Glutamatergic neuron (in vitro differentiated cells): ENCODE measurements at regions not wholly inside any gene's neighbourhood (a gene's known extent, or its start where the extent isn't known, plus 50 kb on each side); places are given as distances from the start of the nearest gene placed in this dataset.

ENCODE experiments used
- DNase-seq: peaks from one replicate; pipeline ENCODE4 v3.0.0; 2022
- H3K27ac Mint-ChIP-seq: one replicate; pipeline ENCODE4 v1.8.0; 2020; ENCODE audit warnings: mild to moderate bottlenecking, mixed read lengths, inconsistent platforms; ENCODE audit not compliant: unreplicated experiment
- H3K27me3 Mint-ChIP-seq: one replicate; pipeline ENCODE4 v1.8.0; 2020; ENCODE audit warnings: mild to moderate bottlenecking, moderate library complexity, mixed read lengths, inconsistent platforms; ENCODE audit not compliant: unreplicated experiment
- H3K36me3 Mint-ChIP-seq: one replicate; pipeline ENCODE4 v1.8.0; 2020; ENCODE audit warnings: mild to moderate bottlenecking, mixed read lengths, inconsistent platforms; ENCODE audit not compliant: unreplicated experiment
- H3K4me1 Mint-ChIP-seq: one replicate; pipeline ENCODE4 v1.8.0; 2020; ENCODE audit warnings: mild to moderate bottlenecking, low read depth, mixed read lengths, inconsistent platforms; ENCODE audit not compliant: unreplicated experiment
- H3K4me3 Mint-ChIP-seq: one replicate; pipeline ENCODE4 v1.8.0; 2020; ENCODE audit warnings: mild to moderate bottlenecking, mixed read lengths, inconsistent platforms; ENCODE audit not compliant: unreplicated experiment
- H3K9me3 Mint-ChIP-seq: one replicate; pipeline ENCODE4 v1.8.0; 2020; ENCODE audit warnings: mild to moderate bottlenecking, moderate library complexity, mixed read lengths, inconsistent platforms; ENCODE audit not compliant: unreplicated experiment
- CTCF ChIP-seq: fragments of 200-600 bp; sonication (generic); IDR thresholded peaks from one replicate; pipeline ENCODE4 v1.5.0; 2021; ENCODE audit not compliant: partially characterized antibody, unreplicated experiment

GRCh38 chr1:240712014-240712731 is 100.2 kb upstream of the GREM2 start:
- no peak for DNase-seq
- Mint-ChIP-seq H3K27me3 (peaks cover 4% of the 10 kb centered on the region), H3K36me3 (no peaks in the 10 kb centered on the region), H3K4me1 (no peaks in the 10 kb centered on the region), H3K4me3 (no peak overlapping the region), H3K27ac (no peak overlapping the region), H3K9me3 (peaks cover 4% of the 10 kb centered on the region)
- TF ChIP-seq CTCF = no peak

- H3K9me3 Mint-ChIP-seq = peaks cover 4% of the 10 kb centered on the region
- H3K4me3 Mint-ChIP-seq = no peak overlapping the region
- no peak for TF ChIP-seq CTCF
- H3K36me3 Mint-ChIP-seq = no peaks in the 10 kb centered on the region
- H3K27ac Mint-ChIP-seq = no peak overlapping the region
- peaks cover 2% of the 10 kb centered on the region for H3K27me3 Mint-ChIP-seq
- no peaks in the 10 kb centered on the region for H3K4me1 Mint-ChIP-seq
- no peak for DNase-seq
Measured at GRCh38 chr1:240711020-240711419, 99.1 kb upstream of the GREM2 start.

GRCh38 chr1:240709676-240710075 is 97.7 kb upstream of the GREM2 start:
- no peaks in the 10 kb centered on the region for H3K36me3 Mint-ChIP-seq
- peaks cover 4% of the 10 kb centered on the region for H3K9me3 Mint-ChIP-seq
- DNase-seq = no peak
- no peaks in the 10 kb centered on the region for H3K4me1 Mint-ChIP-seq
- TF ChIP-seq CTCF = no peak
- no peak overlapping the region for H3K4me3 Mint-ChIP-seq
- no peak overlapping the region for H3K27ac Mint-ChIP-seq
- H3K27me3 Mint-ChIP-seq = peaks cover 2% of the 10 kb centered on the region

GRCh38 chr1:240706150-240706935 is 94.4 kb upstream of the GREM2 start:
- no peaks in the 10 kb centered on the region for H3K36me3 Mint-ChIP-seq
- no peak for DNase-seq
- no peak for TF ChIP-seq CTCF
- H3K4me3 Mint-ChIP-seq = no peak overlapping the region
- H3K9me3 Mint-ChIP-seq = peaks cover 4% of the 10 kb centered on the region
- H3K4me1 Mint-ChIP-seq = no peaks in the 10 kb centered on the region
- H3K27me3 Mint-ChIP-seq = peaks cover 2% of the 10 kb centered on the region
- no peak overlapping the region for H3K27ac Mint-ChIP-seq

GRCh38 chr1:240705579-240705978 is 93.6 kb upstream of the GREM2 start:
- no peaks in the 10 kb centered on the region for H3K36me3 Mint-ChIP-seq
- no peak overlapping the region for H3K4me3 Mint-ChIP-seq
- no peaks in the 10 kb centered on the region for H3K4me1 Mint-ChIP-seq
- no peak overlapping the region for H3K27ac Mint-ChIP-seq
- peaks cover 4% of the 10 kb centered on the region for H3K9me3 Mint-ChIP-seq
- DNase-seq = no peak
- no peak for TF ChIP-seq CTCF
- H3K27me3 Mint-ChIP-seq = peaks cover 2% of the 10 kb centered on the region
